Colonic mucosa (tissue), 4 donors: ENCODE measurements at regions not wholly inside any gene's neighbourhood (a gene's known extent, or its start where the extent isn't known, plus 50 kb on each side); places are given as distances from the start of the nearest gene placed in this dataset.

Experiments used
- DNase-seq: peaks from one replicate; pipeline ENCODE4 v3.0.0-alpha.2; 2020
- H3K27ac ChIP-seq: fragments of 200-600 bp; one replicate; pipeline ENCODE4 v1.8.0; 2021
- H3K27me3 ChIP-seq: fragments of 200-600 bp; one replicate; pipeline ENCODE4 v1.8.0; 2021
- H3K36me3 ChIP-seq: fragments of 200-600 bp; one replicate; pipeline ENCODE4 v1.8.0; 2021
- H3K4me1 ChIP-seq: fragments of 200-600 bp; one replicate; pipeline ENCODE4 v1.8.0; 2021; ENCODE audit warnings: mild to moderate bottlenecking
- H3K4me3 ChIP-seq: fragments of 200-600 bp; one replicate; pipeline ENCODE4 v1.8.0; 2021
- H3K9ac ChIP-seq, 2 donors: one replicate each; pipeline ENCODE4 v1.7.0; 2013; ENCODE audit warnings: control low read depth in 2 of 2, low read depth in 2 of 2, low read length in 2 of 2
- H3K9me3 ChIP-seq: fragments of 200-600 bp; one replicate; pipeline ENCODE4 v1.8.0; 2021
- intact Hi-C: fragments of 100-400 bp; cut with DNase I; formaldehyde crosslinking; loops from one replicate; pipeline ENCODE4 v1.14.1; 2022
- TF ChIP-seq, protein P1 (sequence below): fragments of 200-600 bp; IDR thresholded peaks from one replicate; pipeline ENCODE4 v1.8.0; 2022; ENCODE audit warnings: antibody characterized with exemption, mild to moderate bottlenecking
- donor health status: healthy.
- donor health status: DM: no; HTN: no; CAD: no.
- donor health status: DM: no; HTN: no; CAD: no.

DNA sequence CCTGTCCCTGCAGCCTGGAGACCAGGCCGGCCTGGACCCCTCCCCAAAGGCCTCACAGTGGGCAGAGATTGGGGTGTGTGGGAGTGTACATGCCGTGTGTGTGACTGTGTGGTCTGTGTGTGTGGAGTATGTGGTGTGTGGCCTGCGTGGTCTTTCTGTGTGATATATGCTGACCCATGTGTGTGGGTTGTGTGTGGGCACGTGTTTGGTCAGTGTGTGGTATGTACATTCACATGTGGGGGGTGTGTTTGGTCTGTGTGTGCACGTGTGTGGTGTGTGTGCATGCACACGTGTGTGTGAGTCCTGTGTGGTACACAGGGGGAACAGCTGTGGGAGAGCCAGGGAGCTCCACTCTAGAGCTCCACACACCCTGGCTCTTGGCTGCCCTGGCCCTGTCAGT is 1185.1 kb downstream of the BRD1 start:
- Histone ChIP-seq H3K4me3 (no peak overlapping the region), H3K27ac (no peak overlapping the region), H3K36me3 (no peaks in the 10 kb centered on the region), H3K4me1 (no peaks in the 10 kb centered on the region), H3K9ac (no peak overlapping the region), H3K27me3 (no peaks in the 10 kb centered on the region), H3K9me3 (no peaks in the 10 kb centered on the region)
- DNase-seq, result no peak
- TF ChIP-seq, protein P1, sequence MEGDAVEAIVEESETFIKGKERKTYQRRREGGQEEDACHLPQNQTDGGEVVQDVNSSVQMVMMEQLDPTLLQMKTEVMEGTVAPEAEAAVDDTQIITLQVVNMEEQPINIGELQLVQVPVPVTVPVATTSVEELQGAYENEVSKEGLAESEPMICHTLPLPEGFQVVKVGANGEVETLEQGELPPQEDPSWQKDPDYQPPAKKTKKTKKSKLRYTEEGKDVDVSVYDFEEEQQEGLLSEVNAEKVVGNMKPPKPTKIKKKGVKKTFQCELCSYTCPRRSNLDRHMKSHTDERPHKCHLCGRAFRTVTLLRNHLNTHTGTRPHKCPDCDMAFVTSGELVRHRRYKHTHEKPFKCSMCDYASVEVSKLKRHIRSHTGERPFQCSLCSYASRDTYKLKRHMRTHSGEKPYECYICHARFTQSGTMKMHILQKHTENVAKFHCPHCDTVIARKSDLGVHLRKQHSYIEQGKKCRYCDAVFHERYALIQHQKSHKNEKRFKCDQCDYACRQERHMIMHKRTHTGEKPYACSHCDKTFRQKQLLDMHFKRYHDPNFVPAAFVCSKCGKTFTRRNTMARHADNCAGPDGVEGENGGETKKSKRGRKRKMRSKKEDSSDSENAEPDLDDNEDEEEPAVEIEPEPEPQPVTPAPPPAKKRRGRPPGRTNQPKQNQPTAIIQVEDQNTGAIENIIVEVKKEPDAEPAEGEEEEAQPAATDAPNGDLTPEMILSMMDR, result no peak
- intact Hi-C loops, result no loop called here

DNA sequence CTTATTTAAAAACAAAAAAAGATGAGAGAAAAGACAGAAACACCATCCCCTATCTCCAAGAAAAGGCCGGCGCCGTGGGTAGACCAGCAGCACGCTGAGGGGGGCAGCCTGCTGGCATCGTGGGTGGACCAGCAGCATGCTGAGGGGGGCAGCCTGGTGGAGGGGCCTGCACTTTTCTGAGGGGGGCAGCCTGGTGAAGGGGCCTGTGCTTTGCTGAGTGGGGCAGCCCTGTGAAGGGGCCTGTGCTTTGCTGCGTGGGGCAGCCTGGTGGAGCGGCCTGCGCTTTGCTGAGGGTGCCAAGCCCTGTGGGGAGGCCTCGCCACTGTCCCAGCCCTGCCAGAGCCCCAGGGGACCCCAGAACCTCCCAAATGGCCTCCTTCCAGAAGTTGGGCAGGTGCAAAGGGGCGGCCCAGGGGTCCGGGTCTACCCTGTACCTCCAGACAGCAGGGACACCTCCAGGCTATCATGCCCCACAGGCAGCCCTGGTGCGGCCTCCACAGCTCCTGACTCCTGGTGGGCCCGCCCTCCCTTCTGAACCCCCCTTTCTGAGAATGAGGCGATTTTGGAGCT is 1185.7 kb downstream of the BRD1 start:
- no peaks in the 10 kb centered on the region for H3K4me1 ChIP-seq
- no peak for DNase-seq
- no peaks in the 10 kb centered on the region for H3K9me3 ChIP-seq
- H3K9ac ChIP-seq, result no peak overlapping the region
- no peaks in the 10 kb centered on the region for H3K27me3 ChIP-seq
- no peak overlapping the region for H3K4me3 ChIP-seq
- intact Hi-C loops, result no loop called here
- H3K27ac ChIP-seq, result no peak overlapping the region
- TF ChIP-seq, protein P1, result no peak
- no peaks in the 10 kb centered on the region for H3K36me3 ChIP-seq

DNA sequence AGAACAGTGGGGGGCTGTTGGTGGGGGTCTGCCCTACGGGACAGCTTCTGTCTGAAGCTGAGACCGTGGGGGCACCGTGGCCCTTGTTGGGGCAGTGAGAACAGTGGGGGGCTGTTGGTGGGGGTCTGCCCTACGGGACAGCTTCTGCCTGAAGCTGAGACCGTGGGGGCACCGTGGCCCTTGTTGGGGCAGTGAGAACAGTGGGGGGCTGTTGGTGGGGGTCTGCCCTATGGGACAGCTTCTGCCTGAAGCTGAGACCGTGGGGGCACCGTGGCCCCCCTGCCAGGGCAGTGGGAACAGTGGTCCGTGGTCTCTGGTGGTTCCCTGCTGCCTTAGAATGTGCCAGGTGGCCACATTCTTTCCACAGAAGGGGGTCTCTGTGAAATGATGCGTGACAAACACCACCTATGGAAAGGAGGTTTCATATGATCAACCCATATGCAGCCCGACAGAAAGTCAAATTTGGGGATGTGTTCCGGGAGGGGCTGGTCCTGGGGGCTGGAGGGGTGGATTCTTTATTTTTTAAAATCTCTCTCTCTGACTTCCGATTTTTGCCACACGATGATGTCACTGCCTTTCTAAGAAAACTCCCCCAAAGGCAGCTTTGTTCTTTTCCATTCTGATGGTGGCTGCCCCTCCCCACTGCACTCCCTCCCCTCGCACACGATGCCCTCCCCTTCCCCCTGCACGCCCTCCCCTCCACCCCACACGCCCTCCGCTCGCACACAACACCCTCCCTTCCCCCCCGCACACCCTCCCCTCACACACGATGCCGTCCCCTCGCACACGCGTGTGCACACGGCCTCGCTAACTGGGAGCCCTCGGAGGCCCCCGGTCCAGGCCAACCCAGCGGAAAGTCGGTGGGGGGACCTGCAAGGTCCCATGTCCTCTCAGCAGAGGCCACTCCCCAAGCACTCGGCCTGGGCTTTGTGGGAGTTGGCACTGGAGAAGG is 1186.5 kb downstream of the BRD1 start:
- H3K4me1 ChIP-seq, result no peaks in the 10 kb centered on the region
- no peak overlapping the region for H3K4me3 ChIP-seq
- H3K9me3 ChIP-seq, result no peaks in the 10 kb centered on the region
- H3K27ac ChIP-seq, result no peak overlapping the region
- H3K9ac ChIP-seq, result no peak overlapping the region
- TF ChIP-seq, protein P1, result no peak
- DNase-seq, result no peak
- intact Hi-C loops, result no loop called here
- no peaks in the 10 kb centered on the region for H3K36me3 ChIP-seq
- no peaks in the 10 kb centered on the region for H3K27me3 ChIP-seq

DNA sequence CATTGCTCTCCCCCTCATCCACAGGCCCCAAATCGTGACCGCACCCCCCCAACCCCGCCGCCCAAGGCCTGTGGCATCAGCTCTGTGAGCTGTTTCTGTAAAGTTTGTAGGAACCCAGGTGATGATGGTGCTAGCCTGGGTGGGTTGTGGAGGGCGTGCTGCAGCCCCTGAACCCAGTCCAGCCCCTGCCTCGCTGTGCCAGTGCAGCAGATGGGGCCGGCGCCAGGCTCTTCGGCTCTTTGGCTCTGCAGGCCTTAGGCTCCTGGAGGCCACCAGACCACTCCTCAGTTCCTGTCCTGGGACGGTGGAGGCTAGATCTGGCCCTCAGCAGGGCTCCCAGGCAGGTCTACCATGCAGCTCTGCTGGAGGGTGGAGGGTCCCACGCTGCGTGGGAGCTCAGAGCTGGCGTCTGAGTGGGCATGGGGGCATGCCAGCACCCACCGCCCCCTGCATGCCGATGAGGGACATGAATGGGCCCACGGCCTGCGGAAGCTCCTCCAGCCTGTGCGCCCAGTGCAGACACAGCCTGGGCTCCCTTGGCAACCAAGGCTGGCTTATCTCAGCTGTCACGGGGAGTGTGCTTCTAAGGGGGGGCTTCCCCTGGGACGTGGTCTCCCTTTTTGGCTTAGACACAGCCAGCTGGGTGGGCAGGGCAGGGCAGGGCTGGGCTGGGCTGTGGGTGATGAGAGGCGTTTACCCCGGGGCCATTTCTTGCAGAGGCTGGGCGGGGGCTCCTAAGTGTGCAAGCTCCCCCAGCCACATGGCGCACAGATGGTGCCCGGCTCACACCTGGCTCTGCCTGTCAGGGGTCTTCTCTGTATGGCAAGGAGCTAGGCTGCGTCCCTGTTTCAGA is 1187.6 kb downstream of the BRD1 start:
- Histone ChIP-seq H3K9me3 (no peaks in the 10 kb centered on the region), H3K36me3 (no peaks in the 10 kb centered on the region), H3K4me1 (no peaks in the 10 kb centered on the region), H3K27ac (no peak overlapping the region), H3K9ac (no peak overlapping the region), H3K27me3 (no peaks in the 10 kb centered on the region), H3K4me3 (no peak overlapping the region)
- no peak for DNase-seq
- intact Hi-C loops, result no loop called here
- TF ChIP-seq, protein P1, result no peak

DNA sequence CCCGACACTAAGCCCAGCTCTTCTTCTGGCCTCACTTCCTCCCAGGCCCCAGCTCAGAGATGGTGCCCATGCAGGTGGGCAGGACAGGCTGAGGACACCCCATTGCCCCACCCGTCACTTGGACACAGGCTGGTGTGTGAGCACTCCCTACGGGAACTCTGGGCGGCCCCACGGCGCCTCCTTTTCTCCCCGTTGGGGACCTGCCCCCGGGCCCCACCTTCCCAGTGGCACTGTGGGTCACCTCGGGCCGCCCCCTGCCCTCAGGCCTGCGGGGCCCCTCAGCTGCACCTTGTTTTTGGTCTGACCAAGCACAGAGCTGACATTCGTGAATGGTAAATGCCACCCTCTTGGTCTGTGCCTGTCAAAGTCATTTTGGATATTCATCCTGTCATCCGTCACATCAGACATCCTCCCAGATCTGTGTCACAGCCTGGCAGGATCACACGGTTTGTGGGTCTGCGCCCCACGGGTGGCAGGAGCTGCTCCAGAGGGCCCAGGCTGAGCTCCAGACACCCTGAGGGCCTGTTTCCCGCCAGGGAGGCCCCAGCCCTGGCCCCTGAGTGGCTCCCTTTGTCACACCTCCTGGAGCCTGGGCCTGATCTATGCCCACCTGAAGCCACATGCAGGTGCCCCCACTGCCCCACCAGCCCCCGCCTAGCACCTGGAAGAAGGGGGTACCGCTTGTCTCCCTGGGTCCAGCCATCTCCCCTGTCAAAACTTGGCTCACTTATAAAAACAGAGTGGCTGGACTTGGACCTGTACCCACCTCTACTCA is 1188.5 kb downstream of the BRD1 start:
- Histone ChIP-seq H3K27me3 (no peaks in the 10 kb centered on the region), H3K9me3 (no peaks in the 10 kb centered on the region), H3K9ac (no peak overlapping the region), H3K27ac (no peak overlapping the region), H3K4me3 (no peak overlapping the region), H3K4me1 (no peaks in the 10 kb centered on the region), H3K36me3 (no peaks in the 10 kb centered on the region)
- no peak for DNase-seq
- intact Hi-C loops, result no loop called here
- TF ChIP-seq, protein P1, result no peak
